Heart left ventricle (tissue), 16 donors: ENCODE measurements at regions not wholly inside any gene's neighbourhood (a gene's known extent, or its start where the extent isn't known, plus 50 kb on each side); places are given as distances from the start of the nearest gene placed in this dataset.

Source experiments
- ATAC-seq, 4 donors: fragments of 200-7000 bp; cut with Tn5 transposase; one replicate each; pipeline ENCODE4 v1.9.1; 2020 to 2022; ENCODE audit warnings: moderate library complexity in 4 of 4, mild to moderate bottlenecking in 3 of 4, moderate number of reproducible peaks in 1 of 4
- DNase-seq, 5 donors: peaks; one replicate each; pipeline ENCODE4 v3.0.0-alpha.2; 2020
- H3K27ac ChIP-seq, 12 donors: fragments of 200-600 bp; sonication (generic) in 4 of 12; one replicate each; pipeline versions ENCODE4 v1.5.0 to v1.8.0; 2016 to 2022; ENCODE audit warnings: mild to moderate bottlenecking in 2 of 12
- H3K27me3 ChIP-seq, 9 donors: fragments of 200-600 bp; sonication (generic) in 2 of 9; one replicate each; pipeline versions ENCODE4 v1.5.1 to v1.8.0; 2016 to 2022; ENCODE audit warnings: mild to moderate bottlenecking in 3 of 9
- H3K36me3 ChIP-seq, 9 donors: fragments of 200-600 bp; sonication (generic) in 2 of 9; one replicate each; pipeline versions ENCODE4 v1.5.0 to v1.8.0; 2018 to 2022; ENCODE audit warnings: mild to moderate bottlenecking in 2 of 9
- H3K4me1 ChIP-seq, 12 donors: fragments of 200-600 bp; sonication (generic) in 4 of 12; one replicate each; pipeline versions ENCODE4 v1.5.0 to v1.8.0; 2016 to 2022; ENCODE audit warnings: mild to moderate bottlenecking in 3 of 12
- H3K4me3 ChIP-seq, 12 donors: fragments of 200-600 bp; sonication (generic) in 4 of 12; one replicate each; pipeline versions ENCODE4 v1.5.0 to v1.8.0; 2017 to 2022; ENCODE audit warnings: mild to moderate bottlenecking in 9 of 12, moderate library complexity in 4 of 12
- H3K9me3 ChIP-seq, 12 donors: fragments of 200-600 bp; sonication (generic) in 4 of 12; one replicate each; pipeline versions ENCODE4 v1.5.0 to v1.8.0; 2016 to 2022; ENCODE audit warnings: mild to moderate bottlenecking in 1 of 12
- POLR2A ChIP-seq, 2 donors: fragments of 450-650 bp; IDR thresholded peaks; one replicate each; pipeline ENCODE4 v1.6.1; 2017; ENCODE audit warnings: antibody characterized with exemption in 2 of 2, mild to moderate bottlenecking in 2 of 2, moderate library complexity in 2 of 2
- WGBS, 4 donors: extraction: QIAGEN DNeasy Blood & Tissue Kit in 2 of 4; methylation state at CpG; one replicate each; pipeline versions ENCODE4 v1.1.5 to v1.1.7; 2013 to 2018; 5-methylcytosine and 5-hydroxymethylcytosine counted together
- intact Hi-C, 10 donors: fragments of 100-400 bp; cut with DNase I; formaldehyde crosslinking; loops; one replicate each; pipeline versions ENCODE4 v1.11.1 to v1.14.2; 2022
- TF ChIP-seq, protein P1 (sequence below), 12 donors: fragments of 200-600 bp; sonication (generic) in 4 of 12; IDR thresholded peaks; one replicate each; pipeline versions ENCODE4 v1.5.0 to v1.8.0; 2018 to 2022; ENCODE audit warnings: antibody characterized with exemption in 12 of 12, mild to moderate bottlenecking in 5 of 12
- donor health status: ischemic (EF 13 %, LVEDD 7.1; RV severe dilation, severe dysfunction).
- donor health status: healthy with polysubstance abuse.
- donor health status: DM: no; HTN: yes; CAD: no.
- donor health status: DM: no; HTN: no; CAD: no.
- donor health status: ischemic (EF 25% LVEDD 6.9; RV normal size, moderate dysfunction).
- donor health status: ischemic (EF 25% LVEDD 5.7; RV mildly dilated, moderate dysfunction).
- donor health status: healthy.
- donor health status: DM: yes; HTN: yes; CAD: no.
- donor health status: ischemic (EF 35%, LVEDD 5.7; RV mildly dilated, moderate dysfunction).
- donor health status: nonischemic (EF 11% LVEDD 7.7; RV severe dilation, severe dysfunction).
- donor health status: DM: yes; HTN: yes; CAD: no.
- donor health status: PGD.
- donor health status: ischemic (EF 29% LVEDD 5.4; RV normal size, mild dysfunction).
- donor health status: nonischemic (EF 23%, LVEDD 6.1; RV moderate dilation, normal function).

DNA sequence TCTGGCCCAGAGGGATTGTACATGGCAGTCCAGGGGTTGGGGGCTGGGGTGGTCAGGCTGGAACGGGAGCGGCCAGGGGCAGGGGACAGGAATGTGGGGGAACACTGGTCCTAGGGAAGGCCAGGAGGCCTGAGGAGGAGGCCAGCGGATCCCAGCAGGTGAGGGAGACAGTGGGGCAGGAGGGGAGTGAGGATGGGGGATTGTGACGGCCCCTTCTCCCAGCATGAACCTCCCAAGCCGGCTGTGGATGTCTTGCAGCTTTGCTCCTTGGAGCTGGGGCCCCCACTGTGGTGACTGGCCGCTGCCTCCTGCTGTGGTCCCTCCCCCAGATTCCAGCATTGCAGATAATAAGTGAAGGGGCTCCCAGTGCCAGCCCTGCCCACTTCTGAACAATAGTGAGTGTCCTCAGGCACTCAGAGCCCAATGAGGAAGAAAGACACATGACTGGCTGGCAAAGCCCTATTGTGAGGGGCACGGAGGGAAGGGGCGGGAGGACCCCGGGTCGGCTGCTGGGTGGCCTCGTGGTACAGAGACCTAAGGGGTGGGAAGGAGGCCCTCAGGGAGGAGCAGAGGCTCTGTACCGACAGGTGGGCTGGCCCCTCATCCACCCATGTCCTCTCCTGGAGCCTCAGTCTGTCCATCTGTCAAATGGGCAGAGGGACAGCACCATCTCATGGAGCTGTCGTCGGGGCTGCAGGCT is 215.0 kb downstream of the KIF26A start:
- H3K27ac ChIP-seq = no peak overlapping the region
- peaks cover 0 to 14% (median 0%) of the 10 kb centered on the region in 12 donors for H3K9me3 ChIP-seq
- WGBS, 4 donors = 76 to 84% (median 80%) methylated on average over 13 to 14 of the region's 14 CpGs
- ATAC-seq = no peak
- H3K4me3 ChIP-seq = no peak overlapping the region
- H3K4me1 ChIP-seq = peaks cover 0 to 15% (median 8%) of the 10 kb centered on the region in 12 donors
- H3K27me3 ChIP-seq = peaks cover 0 to 15% (median 0%) of the 10 kb centered on the region in 9 donors
- peak in 2 of 5 donors; percentile 14 to 20 for DNase-seq
- intact Hi-C loops = no loop called here
- no peaks in the 10 kb centered on the region for H3K36me3 ChIP-seq
- TF ChIP-seq, protein P1, sequence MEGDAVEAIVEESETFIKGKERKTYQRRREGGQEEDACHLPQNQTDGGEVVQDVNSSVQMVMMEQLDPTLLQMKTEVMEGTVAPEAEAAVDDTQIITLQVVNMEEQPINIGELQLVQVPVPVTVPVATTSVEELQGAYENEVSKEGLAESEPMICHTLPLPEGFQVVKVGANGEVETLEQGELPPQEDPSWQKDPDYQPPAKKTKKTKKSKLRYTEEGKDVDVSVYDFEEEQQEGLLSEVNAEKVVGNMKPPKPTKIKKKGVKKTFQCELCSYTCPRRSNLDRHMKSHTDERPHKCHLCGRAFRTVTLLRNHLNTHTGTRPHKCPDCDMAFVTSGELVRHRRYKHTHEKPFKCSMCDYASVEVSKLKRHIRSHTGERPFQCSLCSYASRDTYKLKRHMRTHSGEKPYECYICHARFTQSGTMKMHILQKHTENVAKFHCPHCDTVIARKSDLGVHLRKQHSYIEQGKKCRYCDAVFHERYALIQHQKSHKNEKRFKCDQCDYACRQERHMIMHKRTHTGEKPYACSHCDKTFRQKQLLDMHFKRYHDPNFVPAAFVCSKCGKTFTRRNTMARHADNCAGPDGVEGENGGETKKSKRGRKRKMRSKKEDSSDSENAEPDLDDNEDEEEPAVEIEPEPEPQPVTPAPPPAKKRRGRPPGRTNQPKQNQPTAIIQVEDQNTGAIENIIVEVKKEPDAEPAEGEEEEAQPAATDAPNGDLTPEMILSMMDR (IDR thresholded peaks at IDR 0.05) = no peak
- no peak for TF ChIP-seq POLR2A (IDR thresholded peaks at IDR 0.05)

DNA sequence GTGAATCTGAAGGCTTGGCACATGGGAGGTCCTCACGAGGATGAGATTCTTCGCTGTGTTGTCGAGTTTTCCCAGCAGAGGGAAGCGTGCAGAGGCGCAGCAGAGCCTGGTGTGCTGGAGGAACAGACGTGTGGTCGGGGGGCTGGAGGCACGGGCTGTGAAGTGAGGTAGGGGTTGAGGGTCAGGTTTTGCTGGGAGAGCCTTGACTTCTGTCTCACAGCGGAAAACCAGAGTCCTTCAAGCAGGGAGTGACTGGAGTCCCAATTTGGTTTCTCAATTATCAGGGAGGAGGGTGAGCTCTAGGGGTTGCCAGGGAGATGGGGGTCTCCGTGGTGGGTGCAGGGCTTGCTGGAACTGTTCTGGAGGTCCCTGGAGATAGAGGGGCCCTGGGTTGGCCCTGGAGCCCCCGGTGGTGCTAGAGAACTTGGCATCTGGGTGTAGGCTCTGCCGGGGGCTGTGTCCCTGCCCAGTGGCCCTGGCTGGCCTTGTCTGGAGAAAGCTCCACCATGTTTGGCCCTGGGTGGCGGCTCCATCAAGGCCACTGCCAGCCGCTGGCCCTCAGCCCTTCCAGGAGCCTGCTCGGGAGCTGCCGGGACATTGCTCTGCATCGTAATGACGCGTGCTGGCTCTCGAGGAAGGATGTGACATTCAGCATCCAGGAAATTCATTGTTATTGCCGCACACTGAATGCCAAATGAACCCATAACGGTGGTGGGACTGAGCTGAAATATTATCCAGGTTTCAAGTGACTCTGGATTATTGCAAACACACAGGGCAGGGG is 215.7 kb downstream of the KIF26A start:
- Histone ChIP-seq H3K27ac (peak overlapping the region in 8 of 12 donors; percentile 23 to 71 (median 58)), H3K4me1 (peaks cover 0 to 15% (median 8%) of the 10 kb centered on the region in 12 donors), H3K4me3 (no peak overlapping the region), H3K9me3 (peaks cover 0 to 14% (median 0%) of the 10 kb centered on the region in 12 donors), H3K36me3 (no peaks in the 10 kb centered on the region), H3K27me3 (peaks cover 0 to 15% (median 0%) of the 10 kb centered on the region in 9 donors)
- peak; percentile 24 to 87 (median 48) for ATAC-seq
- TF ChIP-seq, protein P1 (IDR thresholded peaks at IDR 0.05) = no peak
- TF ChIP-seq POLR2A (IDR thresholded peaks at IDR 0.05) = no peak
- WGBS, 4 donors = 47 to 57% (median 54%) methylated on average over 16 to 22 of the region's 22 CpGs
- intact Hi-C loops = no loop called here
- DNase-seq = peak; percentile 68 to 76 (median 72)

DNA sequence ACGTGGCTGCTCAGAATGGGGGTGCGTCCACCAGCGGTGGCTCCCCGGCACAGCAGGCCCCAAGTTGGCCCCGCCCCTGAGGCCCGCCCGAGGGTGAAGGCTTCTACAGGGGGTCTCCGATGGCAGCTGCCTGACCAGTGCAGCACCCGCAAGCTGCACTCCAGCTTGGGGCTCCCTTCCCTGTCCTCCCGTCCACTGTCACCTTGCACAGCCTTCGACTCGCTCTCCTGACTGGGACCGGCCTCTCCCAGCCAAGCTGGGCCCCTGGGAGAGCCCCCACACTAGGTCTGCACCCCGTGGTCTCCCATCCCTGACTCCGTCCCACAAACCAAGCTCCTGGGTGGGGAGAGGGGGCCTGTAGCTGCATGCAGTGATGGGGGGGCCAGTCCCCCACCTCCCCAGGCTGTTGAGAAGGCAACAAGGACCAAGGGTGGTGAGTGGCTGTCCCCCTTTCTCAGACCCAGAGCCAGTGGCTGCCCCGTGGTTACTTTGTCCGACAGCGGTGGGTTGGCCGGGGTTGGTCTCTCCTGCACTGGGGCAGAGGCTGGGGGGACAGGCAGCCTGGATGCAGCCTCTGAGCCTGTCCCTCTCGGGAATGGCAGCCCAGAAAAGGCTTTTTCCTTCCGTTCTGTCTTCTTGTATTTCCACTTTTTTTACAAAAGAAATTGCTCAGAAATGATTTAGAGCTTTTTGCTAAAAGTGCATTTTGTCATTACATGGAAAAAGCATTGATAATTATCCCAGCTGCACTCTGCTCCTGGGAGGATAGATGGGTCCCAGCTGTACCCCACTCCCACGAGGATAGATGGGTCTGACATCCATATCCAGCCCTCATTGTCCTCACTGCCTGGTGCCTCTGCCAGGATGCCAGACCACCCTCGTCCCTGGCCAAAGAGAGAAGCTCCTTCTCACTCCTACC is 217.0 kb downstream of the KIF26A start:
- TF ChIP-seq POLR2A (IDR thresholded peaks at IDR 0.05) = no peak
- TF ChIP-seq, protein P1 (IDR thresholded peaks at IDR 0.05) = no peak
- intact Hi-C loops = no loop called here
- DNase-seq = peak in 2 of 5 donors; percentile 17 to 51
- ATAC-seq = no peak
- Histone ChIP-seq H3K9me3 (peaks cover 0 to 14% (median 0%) of the 10 kb centered on the region in 12 donors), H3K36me3 (no peaks in the 10 kb centered on the region), H3K27me3 (peaks cover 0 to 20% (median 0%) of the 10 kb centered on the region in 9 donors), H3K27ac (no peak overlapping the region), H3K4me3 (no peak overlapping the region), H3K4me1 (peaks cover 0 to 12% (median 7%) of the 10 kb centered on the region in 12 donors)
- WGBS, 4 donors = 73 to 77% (median 75%) methylated on average over 20 to 23 of the region's 23 CpGs
